ENCODE measurements at regions not wholly inside any gene's neighbourhood (a gene's known extent, or its start where the extent isn't known, plus 50 kb on each side); places are given as distances from the start of the nearest gene placed in this dataset.
A peak's percentile ranks its signal among the peaks of the same experiment; 100 is the strongest.

- H3K27ac ChIP-seq, result no peak overlapping the region
- H4K20me1 ChIP-seq (ENCODE audit: insufficient read depth, poor library complexity, severe bottlenecking), result no peaks in the 10 kb centered on the region
- no peaks in the 10 kb centered on the region for H3K9me2 ChIP-seq (replicated peaks; ENCODE audit: insufficient read depth)
- H2AFZ ChIP-seq, result no peak overlapping the region
- H3K27me3 ChIP-seq, result no peaks in the 10 kb centered on the region
- no peak overlapping the region for H3K4me2 ChIP-seq
- no peaks in the 10 kb centered on the region for H3K9me3 ChIP-seq (ENCODE audit: low read depth)
- H3K4me3 ChIP-seq, result no peak overlapping the region
- no peaks in the 10 kb centered on the region for H3K79me2 ChIP-seq
- DNase-seq (ENCODE audit: low spot score), result no peak
- TF ChIP-seq CTCF (IDR thresholded peaks at IDR 0.05; ENCODE audit: poor library complexity) (no peak), EZH2phosphoT487 (IDR thresholded peaks at IDR 0.05; ENCODE audit: low read depth, severe bottlenecking, unreplicated experiment) (no peak), EZH2 (IDR thresholded peaks at IDR 0.05; ENCODE audit: borderline replicate concordance) (no peak)
- no peaks in the 10 kb centered on the region for H3K36me3 ChIP-seq (replicated peaks; ENCODE audit: insufficient read depth, low read depth)
- H3K4me1 ChIP-seq (ENCODE audit: insufficient read depth), result no peaks in the 10 kb centered on the region
- WGBS (ENCODE audit: low lambda C conversion rate, missing lambda C conversion rate), result 76% methylated on average over 1 of the region's 1 CpG
These were observed 372.5 kb downstream of the MAN2A1 start for GRCh38 chr5:110062246-110062645.

DNA sequence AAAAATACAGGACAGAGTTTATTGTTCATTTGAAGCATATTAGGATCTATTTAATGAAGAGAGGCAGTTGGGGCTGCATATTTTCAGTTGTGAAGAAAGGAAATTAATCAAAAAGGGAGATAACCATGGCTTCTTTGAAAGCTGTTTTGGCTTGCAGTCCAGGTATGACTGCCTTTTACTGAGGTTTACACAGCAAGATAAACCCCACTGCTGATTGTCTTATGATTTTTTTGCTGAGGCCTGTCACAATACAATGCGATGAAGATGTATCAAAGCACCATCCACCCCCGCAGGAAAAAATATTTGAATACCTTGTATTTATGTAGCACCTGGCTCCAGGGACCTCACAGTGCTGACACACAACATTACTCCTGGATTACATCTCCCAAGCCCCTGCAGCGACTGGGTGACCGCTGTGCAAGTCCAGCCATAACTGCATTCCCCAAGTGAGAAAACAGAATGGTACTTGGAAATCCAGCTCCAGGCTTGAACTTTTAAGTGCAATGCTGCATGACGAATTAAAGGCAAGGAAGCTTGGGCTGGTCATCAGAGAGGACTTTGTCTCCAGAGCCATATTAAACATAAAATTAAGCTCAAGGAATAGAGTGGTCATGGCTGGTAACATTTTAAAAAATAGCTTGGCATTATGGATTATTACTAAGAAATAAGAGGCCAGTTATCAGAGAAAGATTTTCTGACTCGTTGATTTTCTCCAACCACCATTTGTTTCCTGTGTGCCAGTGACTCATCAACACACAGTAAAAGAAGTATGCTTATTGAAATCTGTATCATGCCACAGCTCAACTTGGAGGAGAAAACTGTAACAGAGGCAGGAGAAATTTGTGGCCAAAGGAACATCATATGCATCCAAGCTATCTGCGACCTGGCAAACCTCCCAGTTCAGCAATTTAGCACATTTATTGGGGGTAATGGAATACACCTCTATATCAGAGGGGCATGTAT is 374.2 kb downstream of the MAN2A1 start:
- Histone ChIP-seq H3K4me3 (no peak overlapping the region), H2AFZ (no peak overlapping the region)

DNA sequence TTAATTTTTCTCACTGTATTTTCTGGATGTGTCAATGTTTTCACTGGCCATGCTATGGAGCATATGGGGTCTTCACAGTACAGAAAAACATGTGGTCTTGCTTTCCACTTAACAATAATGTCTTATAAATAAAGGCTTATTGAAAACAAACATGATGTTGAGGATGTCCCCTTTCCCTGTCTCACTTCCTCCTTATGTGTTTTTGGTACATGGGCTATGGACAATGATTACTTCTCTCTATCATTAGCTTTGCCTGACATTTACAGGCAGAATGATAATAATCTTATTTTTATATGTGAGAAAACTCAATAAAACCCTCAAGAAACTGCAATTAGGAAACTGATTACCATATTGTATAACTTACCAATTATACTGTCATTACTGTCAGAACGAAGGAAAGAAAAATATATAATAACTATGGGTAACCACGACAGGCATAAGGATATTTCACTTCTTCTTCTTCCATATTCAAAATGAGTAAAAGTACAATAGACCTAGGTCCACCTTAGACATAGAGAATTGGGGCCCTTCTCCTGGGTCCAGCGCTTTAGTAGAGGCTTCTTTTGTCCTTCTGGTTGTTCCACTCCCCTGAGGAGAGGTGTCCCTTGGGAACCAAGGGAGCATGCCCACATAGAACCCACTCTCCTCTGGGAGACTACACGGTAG is 375.0 kb downstream of the MAN2A1 start:
- Histone ChIP-seq H3K79me2 (no peaks in the 10 kb centered on the region), H3K4me3 (no peak overlapping the region), H3K9me2 (replicated peaks; ENCODE audit: insufficient read depth) (no peaks in the 10 kb centered on the region), H3K27ac (no peak overlapping the region), H4K20me1 (ENCODE audit: insufficient read depth, poor library complexity, severe bottlenecking) (no peaks in the 10 kb centered on the region), H3K36me3 (replicated peaks; ENCODE audit: insufficient read depth, low read depth) (no peaks in the 10 kb centered on the region), H3K27me3 (no peaks in the 10 kb centered on the region), H3K9me3 (ENCODE audit: low read depth) (no peaks in the 10 kb centered on the region), H2AFZ (no peak overlapping the region), H3K4me2 (no peak overlapping the region), H3K4me1 (ENCODE audit: insufficient read depth) (no peaks in the 10 kb centered on the region)
- DNase-seq (ENCODE audit: low spot score), result no peak
- TF ChIP-seq EZH2phosphoT487 (IDR thresholded peaks at IDR 0.05; ENCODE audit: low read depth, severe bottlenecking, unreplicated experiment), result no peak
- no peak for TF ChIP-seq EZH2 (IDR thresholded peaks at IDR 0.05; ENCODE audit: borderline replicate concordance)
- TF ChIP-seq CTCF (IDR thresholded peaks at IDR 0.05; ENCODE audit: poor library complexity), result no peak
- WGBS (ENCODE audit: low lambda C conversion rate, missing lambda C conversion rate), result 66% methylated on average over 4 of the region's 4 CpGs

More for the DNA sequence above, 374.2 kb downstream of the MAN2A1 start:
- H3K4me1 ChIP-seq (ENCODE audit: insufficient read depth), result no peaks in the 10 kb centered on the region
- WGBS (ENCODE audit: low lambda C conversion rate, missing lambda C conversion rate), result 75% methylated on average over 7 of the region's 7 CpGs
- no peaks in the 10 kb centered on the region for H3K9me2 ChIP-seq (replicated peaks; ENCODE audit: insufficient read depth)
- no peak overlapping the region for H3K4me2 ChIP-seq
- H3K27me3 ChIP-seq, result no peaks in the 10 kb centered on the region
- no peaks in the 10 kb centered on the region for H4K20me1 ChIP-seq (ENCODE audit: insufficient read depth, poor library complexity, severe bottlenecking)
- no peaks in the 10 kb centered on the region for H3K36me3 ChIP-seq (replicated peaks; ENCODE audit: insufficient read depth, low read depth)
- DNase-seq (ENCODE audit: low spot score), result peak; percentile 14
- no peaks in the 10 kb centered on the region for H3K79me2 ChIP-seq
- no peak overlapping the region for H3K27ac ChIP-seq
- no peak for TF ChIP-seq CTCF (IDR thresholded peaks at IDR 0.05; ENCODE audit: poor library complexity)
- no peak for TF ChIP-seq EZH2 (IDR thresholded peaks at IDR 0.05; ENCODE audit: borderline replicate concordance)
- no peak for TF ChIP-seq EZH2phosphoT487 (IDR thresholded peaks at IDR 0.05; ENCODE audit: low read depth, severe bottlenecking, unreplicated experiment)
- no peaks in the 10 kb centered on the region for H3K9me3 ChIP-seq (ENCODE audit: low read depth)

Measured in hepatocyte (in vitro differentiated cells).